SK-N-SH treated with all-trans-retinoic acid at 6 μM for 48 hours (cell line): ENCODE measurements at regions not wholly inside any gene's neighbourhood (a gene's known extent, or its start where the extent isn't known, plus 50 kb on each side); places are given as distances from the start of the nearest gene placed in this dataset.

ENCODE experiments used
- ATAC-seq: fragments of 200-7000 bp; cut with Tn5 transposase; 3 replicates; pipeline ENCODE4 v1.9.1; 2020; ENCODE audit warnings: mild to moderate bottlenecking, moderate library complexity
- ARNTL ChIP-seq: fragments of 450-650 bp; formaldehyde crosslinking; IDR thresholded peaks from 2 replicates; pipeline ENCODE4 v1.5.0; 2020; ENCODE audit warnings: low read depth, mild to moderate bottlenecking, moderate library complexity, borderline replicate concordance
- BACH2 ChIP-seq: fragments of 250-450 bp; sonication (Bioruptor Pico); IDR thresholded peaks from 2 replicates; pipeline ENCODE4 v1.9.0; 2021; ENCODE audit warnings: mild to moderate bottlenecking, borderline replicate concordance
- CREB5 ChIP-seq: fragments of 250-450 bp; sonication (Bioruptor Pico); IDR thresholded peaks from 2 replicates; pipeline ENCODE4 v1.5.1; 2020; ENCODE audit warnings: low read depth, mild to moderate bottlenecking, moderate library complexity
- CSDC2 ChIP-seq: fragments of 250-450 bp; sonication (Bioruptor Pico); IDR thresholded peaks from 2 replicates; pipeline ENCODE4 v1.5.0; 2020; ENCODE audit warnings: mild to moderate bottlenecking, moderate library complexity
- CSRNP3 ChIP-seq: fragments of 250-450 bp; sonication (Bioruptor Pico); IDR thresholded peaks from 2 replicates; pipeline ENCODE4 v1.5.1; 2021; ENCODE audit warnings: mild to moderate bottlenecking, moderate library complexity
- ESRRG ChIP-seq: fragments of 250-450 bp; sonication (Bioruptor Pico); IDR thresholded peaks from 2 replicates; pipeline ENCODE4 v1.6.1; 2021; ENCODE audit warnings: mild to moderate bottlenecking
- GLIS3 ChIP-seq: fragments of 250-450 bp; sonication (Bioruptor Pico); IDR thresholded peaks from 2 replicates; pipeline ENCODE4 v1.5.0; 2020; ENCODE audit warnings: mild to moderate bottlenecking, moderate library complexity
- ISL1 ChIP-seq: fragments of 250-450 bp; sonication (Bioruptor Pico); IDR thresholded peaks from 2 replicates; pipeline ENCODE4 v2.1.2; 2022; ENCODE audit warnings: mild to moderate bottlenecking, moderate library complexity
- OSR1 ChIP-seq: fragments of 250-450 bp; sonication (Bioruptor Pico); IDR thresholded peaks from 2 replicates; pipeline ENCODE4 v1.8.0; 2022; ENCODE audit warnings: moderate library complexity, mild to moderate bottlenecking, inconsistent platforms
- PPARA ChIP-seq: fragments of 250-450 bp; sonication (Bioruptor Pico); IDR thresholded peaks from 2 replicates; pipeline ENCODE4 v1.5.0; 2020; ENCODE audit warnings: mild to moderate bottlenecking, borderline replicate concordance
- RARB ChIP-seq: fragments of 250-450 bp; sonication (Bioruptor Pico); IDR thresholded peaks from 2 replicates; pipeline ENCODE4 v1.8.0; 2021; ENCODE audit warnings: mild to moderate bottlenecking, moderate library complexity
- SNAI2 ChIP-seq: fragments of 250-450 bp; sonication (Bioruptor Pico); IDR thresholded peaks from 2 replicates; pipeline ENCODE4 v1.5.0; 2020; ENCODE audit warnings: mild to moderate bottlenecking, moderate library complexity
- TCF4 ChIP-seq: fragments of 250-450 bp; sonication (Bioruptor Pico); IDR thresholded peaks from 2 replicates; pipeline ENCODE4 v1.8.0; 2021; ENCODE audit warnings: mild to moderate bottlenecking, moderate library complexity, borderline replicate concordance
- TOX ChIP-seq: fragments of 250-450 bp; sonication (Bioruptor Pico); IDR thresholded peaks from 2 replicates; pipeline ENCODE4 v1.8.0; 2021; ENCODE audit warnings: mild to moderate bottlenecking, moderate library complexity, borderline replicate concordance
- TSHZ2 ChIP-seq: fragments of 250-450 bp; sonication (Bioruptor Pico); IDR thresholded peaks from 2 replicates; pipeline ENCODE4 v1.5.0; 2020; ENCODE audit warnings: mild to moderate bottlenecking, moderate library complexity
- ZC3H10 ChIP-seq: fragments of 250-450 bp; sonication (Bioruptor Pico); IDR thresholded peaks from 2 replicates; pipeline ENCODE4 v1.5.1; 2021; ENCODE audit warnings: mild to moderate bottlenecking, moderate library complexity
- ZFP3 ChIP-seq: fragments of 250-450 bp; sonication (Bioruptor Pico); IDR thresholded peaks from 2 replicates; pipeline ENCODE4 v1.5.0; 2020; ENCODE audit warnings: mild to moderate bottlenecking, moderate library complexity
- ZFP30 ChIP-seq: fragments of 450-650 bp; formaldehyde crosslinking; IDR thresholded peaks from 2 replicates; pipeline ENCODE4 v1.5.0; 2022; ENCODE audit warnings: mild to moderate bottlenecking, moderate library complexity
- ZNF565 ChIP-seq: fragments of 450-650 bp; formaldehyde crosslinking; conservative IDR thresholded peaks from 2 replicates; pipeline ENCODE4 v1.5.0; 2020; ENCODE audit warnings: low read depth, mild to moderate bottlenecking, moderate library complexity
- ZNF70 ChIP-seq: fragments of 450-650 bp; formaldehyde crosslinking; IDR thresholded peaks from 2 replicates; pipeline ENCODE4 v1.5.0; 2020; ENCODE audit warnings: mild to moderate bottlenecking, moderate library complexity
- ZNF8 ChIP-seq: fragments of 450-650 bp; formaldehyde crosslinking; IDR thresholded peaks from 2 replicates; pipeline ENCODE4 v1.5.0; 2020; ENCODE audit warnings: mild to moderate bottlenecking, moderate library complexity
- TF ChIP-seq, protein P1 (sequence below): fragments of 250-450 bp; sonication (Bioruptor Pico); IDR thresholded peaks from 2 replicates; pipeline ENCODE4 v1.8.0; 2021; ENCODE audit warnings: low read depth, mild to moderate bottlenecking, moderate library complexity, borderline replicate concordance
- TF ChIP-seq, protein P2 (sequence below): fragments of 250-450 bp; sonication (Bioruptor Pico); IDR thresholded peaks from 2 replicates; pipeline ENCODE4 v1.8.0; 2020; ENCODE audit warnings: mild to moderate bottlenecking, moderate library complexity, borderline replicate concordance

GRCh38 chr2:204470621-204471196 is 74.6 kb upstream of the PARD3B start:
- TF ChIP-seq ZNF70 (CRISPR knock-in tag), result no peak
- no peak for TF ChIP-seq TCF4 (CRISPR knock-in tag)
- no peak for TF ChIP-seq ESRRG (CRISPR knock-in tag)
- TF ChIP-seq, all 23 proteins: peak for 0
- no peak for ATAC-seq

- no peak for ATAC-seq
- TF ChIP-seq OSR1 (CRISPR knock-in tag) (no peak), TOX (CRISPR knock-in tag) (no peak), ZNF8 (no peak), GLIS3 (CRISPR knock-in tag) (no peak), ZNF565 (CRISPR knock-in tag) (no peak), ESRRG (CRISPR knock-in tag) (no peak), ARNTL (CRISPR knock-in tag) (no peak), ZFP3 (CRISPR knock-in tag) (no peak), SNAI2 (no peak), ZNF70 (CRISPR knock-in tag) (no peak), BACH2 (CRISPR knock-in tag) (no peak), CSDC2 (CRISPR knock-in tag) (no peak), ZFP30 (CRISPR knock-in tag) (no peak), CSRNP3 (CRISPR knock-in tag) (no peak), TSHZ2 (CRISPR knock-in tag) (no peak), TCF4 (CRISPR knock-in tag) (no peak), ISL1 (CRISPR knock-in tag) (no peak), RARB (CRISPR knock-in tag) (no peak)
- TF ChIP-seq, protein P1, sequence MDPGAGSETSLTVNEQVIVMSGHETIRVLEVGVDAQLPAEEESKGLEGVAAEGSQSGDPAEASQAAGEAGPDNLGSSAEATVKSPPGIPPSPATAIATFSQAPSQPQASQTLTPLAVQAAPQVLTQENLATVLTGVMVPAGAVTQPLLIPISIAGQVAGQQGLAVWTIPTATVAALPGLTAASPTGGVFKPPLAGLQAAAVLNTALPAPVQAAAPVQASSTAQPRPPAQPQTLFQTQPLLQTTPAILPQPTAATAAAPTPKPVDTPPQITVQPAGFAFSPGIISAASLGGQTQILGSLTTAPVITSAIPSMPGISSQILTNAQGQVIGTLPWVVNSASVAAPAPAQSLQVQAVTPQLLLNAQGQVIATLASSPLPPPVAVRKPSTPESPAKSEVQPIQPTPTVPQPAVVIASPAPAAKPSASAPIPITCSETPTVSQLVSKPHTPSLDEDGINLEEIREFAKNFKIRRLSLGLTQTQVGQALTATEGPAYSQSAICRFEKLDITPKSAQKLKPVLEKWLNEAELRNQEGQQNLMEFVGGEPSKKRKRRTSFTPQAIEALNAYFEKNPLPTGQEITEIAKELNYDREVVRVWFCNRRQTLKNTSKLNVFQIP (CRISPR knock-in tag), result no peak
- TF ChIP-seq, protein P2, sequence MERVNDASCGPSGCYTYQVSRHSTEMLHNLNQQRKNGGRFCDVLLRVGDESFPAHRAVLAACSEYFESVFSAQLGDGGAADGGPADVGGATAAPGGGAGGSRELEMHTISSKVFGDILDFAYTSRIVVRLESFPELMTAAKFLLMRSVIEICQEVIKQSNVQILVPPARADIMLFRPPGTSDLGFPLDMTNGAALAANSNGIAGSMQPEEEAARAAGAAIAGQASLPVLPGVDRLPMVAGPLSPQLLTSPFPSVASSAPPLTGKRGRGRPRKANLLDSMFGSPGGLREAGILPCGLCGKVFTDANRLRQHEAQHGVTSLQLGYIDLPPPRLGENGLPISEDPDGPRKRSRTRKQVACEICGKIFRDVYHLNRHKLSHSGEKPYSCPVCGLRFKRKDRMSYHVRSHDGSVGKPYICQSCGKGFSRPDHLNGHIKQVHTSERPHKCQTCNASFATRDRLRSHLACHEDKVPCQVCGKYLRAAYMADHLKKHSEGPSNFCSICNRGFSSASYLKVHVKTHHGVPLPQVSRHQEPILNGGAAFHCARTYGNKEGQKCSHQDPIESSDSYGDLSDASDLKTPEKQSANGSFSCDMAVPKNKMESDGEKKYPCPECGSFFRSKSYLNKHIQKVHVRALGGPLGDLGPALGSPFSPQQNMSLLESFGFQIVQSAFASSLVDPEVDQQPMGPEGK (CRISPR knock-in tag), result no peak
Measured at GRCh38 chr2:204472375-204472774, 72.9 kb upstream of the PARD3B start.

DNA sequence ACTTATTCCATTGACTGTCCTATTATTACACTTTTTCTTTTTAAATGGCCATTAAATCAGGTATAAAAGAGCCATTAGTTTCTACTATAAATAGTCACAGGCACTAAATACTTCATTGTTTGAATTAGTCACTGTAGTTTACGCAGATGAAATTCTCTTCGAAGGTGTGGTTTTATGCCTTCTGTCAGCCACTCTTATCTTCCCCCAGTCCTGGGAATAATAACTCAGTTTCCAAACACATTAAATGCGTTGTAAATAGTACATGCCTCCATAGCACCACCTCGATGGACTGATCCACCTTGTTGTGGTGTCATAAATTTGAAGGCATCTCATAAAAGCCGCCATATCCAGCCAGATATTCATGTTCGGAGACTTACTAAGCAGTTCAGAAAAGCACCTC is 72.1 kb upstream of the PARD3B start:
- no peak for ATAC-seq
- no peak for TF ChIP-seq ESRRG (CRISPR knock-in tag)
- no peak for TF ChIP-seq ZC3H10 (CRISPR knock-in tag)
- no peak for TF ChIP-seq PPARA
- TF ChIP-seq ZFP3 (CRISPR knock-in tag), result no peak
- TF ChIP-seq, protein P1 (CRISPR knock-in tag), result no peak
- no peak for TF ChIP-seq BACH2 (CRISPR knock-in tag)
- TF ChIP-seq RARB (CRISPR knock-in tag), result no peak
- no peak for TF ChIP-seq TOX (CRISPR knock-in tag)
- no peak for TF ChIP-seq CREB5 (CRISPR knock-in tag)
- TF ChIP-seq CSRNP3 (CRISPR knock-in tag), result no peak
